HepG2 (cell line): ENCODE measurements at regions not wholly inside any gene's neighbourhood (a gene's known extent, or its start where the extent isn't known, plus 50 kb on each side); places are given as distances from the start of the nearest gene placed in this dataset.

Experiments
- ATAC-seq: fragments of 200-7000 bp; cut with Tn5 transposase; 3 replicates; pipeline ENCODE4 v1.9.1; 2020; ENCODE audit warnings: mild to moderate bottlenecking, moderate library complexity
- BruUV-seq: library from RNA; stranded (reverse); fragments of 400-500 nt; replicated peaks from 2 replicates; lab custom pipeline; 2021; lab: Mats Ljungman, UMichigan
- CTCF ChIA-PET: fragments of 300-600 bp; formaldehyde crosslinking; extraction: SDS; loops from one replicate; lab custom pipeline; 2021; ENCODE audit warnings: low total read pairs, inconsistent platforms, low intra/inter-chr PET ratio; lab: Yijun Ruan, JAX
- POLR2A ChIA-PET: fragments of 350-600 bp; sonication (Branson Sonifier 250); formaldehyde crosslinking; loops from one replicate; lab custom pipeline; 2020; ENCODE audit warnings: antibody characterized with exemption, inconsistent platforms; lab: Yijun Ruan, JAX
- DNase-seq: peaks from one replicate; pipeline ENCODE4 v3.0.0-alpha.2; 2015; ENCODE audit warnings: low spot score
- FAIRE-seq: peaks from 3 replicates; lab custom pipeline; 2011; peaks lifted over from hg19 to GRCh38; lab: Jason Lieb, UNC
- H2AFZ ChIP-seq: one replicate; pipeline ENCODE4 v1.6.1; 2011; ENCODE audit warnings: low read length, inconsistent platforms
- H3K27ac ChIP-seq: fragments of 300-600 bp; 3 replicates; pipeline ENCODE4 v1.8.0; 2011; ENCODE audit warnings: mixed run types, mild to moderate bottlenecking, mixed read lengths, low read length, inconsistent platforms; ENCODE audit not compliant: insufficient read depth; ENCODE audit errors: extremely low read length
- H3K27me3 ChIP-seq, 2 experiments: fragments of 200-600 bp in 1 of 2; 2 replicates in 1 of 2; 3 replicates in 1 of 2; pipeline versions ENCODE4 v1.6.0 to v1.8.0; 2011; ENCODE audit warnings: low read length in 2 of 2, mild to moderate bottlenecking in 2 of 2, moderate library complexity in 2 of 2, inconsistent platforms in 1 of 2; ENCODE audit not compliant: insufficient read depth in 2 of 2, control insufficient read depth in 1 of 2
- H3K36me3 ChIP-seq, 2 experiments: fragments of 200-600 bp in 1 of 2; replicated peaks in 1 of 2; 2 replicates in 1 of 2; 3 replicates in 1 of 2; pipeline versions ENCODE4 v1.5.1 to v1.8.0; 2011; ENCODE audit warnings: low read length in 2 of 2, inconsistent platforms in 1 of 2; ENCODE audit not compliant: insufficient read depth in 2 of 2, control insufficient read depth in 1 of 2
- H3K4me1 ChIP-seq: 2 replicates; pipeline ENCODE4 v1.5.1; 2012; ENCODE audit warnings: low read length, inconsistent platforms; ENCODE audit not compliant: insufficient read depth
- H3K4me2 ChIP-seq: 2 replicates; pipeline ENCODE4 v1.6.0; 2011; ENCODE audit warnings: low read depth, low read length, inconsistent platforms
- H3K4me3 ChIP-seq, 3 experiments: fragments of 200-600 bp in 1 of 3; sonication (generic), shearing (Covaris generic) in 1 of 3; replicated peaks in 1 of 3; 2 replicates each; pipeline ENCODE4 v1.5.1; 2011 to 2016; ENCODE audit warnings: low read length in 3 of 3, inconsistent platforms in 2 of 3, low read depth in 2 of 3, mild to moderate bottlenecking in 2 of 3, control low read depth in 1 of 3, mixed read lengths in 1 of 3; ENCODE audit not compliant: insufficient read depth in 1 of 3
- H3K79me2 ChIP-seq: one replicate; pipeline ENCODE4 v1.6.1; 2011; ENCODE audit warnings: low read length, inconsistent platforms; ENCODE audit not compliant: insufficient read depth
- H3K9ac ChIP-seq: 2 replicates; pipeline ENCODE4 v1.6.0; 2011; ENCODE audit warnings: mild to moderate bottlenecking, low read depth, low read length, inconsistent platforms; ENCODE audit not compliant: insufficient read depth
- H3K9me3 ChIP-seq: 2 replicates; pipeline ENCODE4 v1.5.1; 2012; ENCODE audit warnings: mild to moderate bottlenecking, low read length
- H4K20me1 ChIP-seq: 2 replicates; pipeline ENCODE4 v1.6.0; 2011; ENCODE audit warnings: inconsistent platforms, mild to moderate bottlenecking, low read length, moderate library complexity; ENCODE audit not compliant: insufficient read depth
- ARHGAP35 ChIP-seq: sonication (generic); formaldehyde crosslinking; IDR thresholded peaks from 2 replicates; pipeline ENCODE4 v1.9.0; 2022; ENCODE audit warnings: mild to moderate bottlenecking, inconsistent platforms, moderate library complexity, missing genetic modification reagents, borderline replicate concordance
- DMTF1 ChIP-seq: sonication (generic); formaldehyde crosslinking; IDR thresholded peaks from 2 replicates; pipeline ENCODE4 v1.4.0; 2020; ENCODE audit warnings: mild to moderate bottlenecking, missing genetic modification reagents
- FOXM1 ChIP-seq: sonication (generic); formaldehyde crosslinking; IDR thresholded peaks from 2 replicates; pipeline ENCODE4 v1.5.0; 2020; ENCODE audit warnings: missing genetic modification reagents
- MAFF ChIP-seq: IDR thresholded peaks from 2 replicates; pipeline ENCODE4 v1.6.1; 2011; ENCODE audit warnings: low read depth, low read length, improper control_type of control experiment
- MIXL1 ChIP-seq: IDR thresholded peaks from 2 replicates; pipeline ENCODE4 v1.6.1; 2016
- NPAS2 ChIP-seq: sonication (generic); formaldehyde crosslinking; IDR thresholded peaks from 2 replicates; pipeline ENCODE4 v1.8.0; 2022; ENCODE audit warnings: mild to moderate bottlenecking, missing genetic modification reagents, borderline replicate concordance
- SIX4 ChIP-seq: sonication (generic); formaldehyde crosslinking; IDR thresholded peaks from 2 replicates; pipeline ENCODE4 v1.4.0; 2020; ENCODE audit warnings: missing genetic modification reagents
- TBP ChIP-seq: sonication (generic); formaldehyde crosslinking; IDR thresholded peaks from 2 replicates; pipeline ENCODE4 v1.5.0; 2020; ENCODE audit warnings: missing genetic modification reagents
- ZFP90 ChIP-seq: sonication (generic); formaldehyde crosslinking; IDR thresholded peaks from 2 replicates; pipeline ENCODE4 v1.8.0; 2022; ENCODE audit warnings: missing genetic modification reagents, mild to moderate bottlenecking, inconsistent platforms, borderline replicate concordance
- ZMYM2 ChIP-seq: sonication (generic); formaldehyde crosslinking; IDR thresholded peaks from 2 replicates; pipeline ENCODE4 v1.8.0; 2022; ENCODE audit warnings: mild to moderate bottlenecking, missing genetic modification reagents
- ZNF138 ChIP-seq: sonication (generic); formaldehyde crosslinking; IDR thresholded peaks from 2 replicates; pipeline ENCODE4 v1.5.0; 2020; ENCODE audit warnings: mild to moderate bottlenecking, low read depth, missing genetic modification reagents
- ZNF382 ChIP-seq: sonication (generic); formaldehyde crosslinking; IDR thresholded peaks from 2 replicates; pipeline ENCODE4 v1.5.0; 2020; ENCODE audit warnings: missing genetic modification reagents, mild to moderate bottlenecking, borderline replicate concordance
- ZNF567 ChIP-seq: sonication (generic); formaldehyde crosslinking; IDR thresholded peaks from 2 replicates; pipeline ENCODE4 v1.8.1; 2023; ENCODE audit warnings: mild to moderate bottlenecking, missing genetic modification reagents, borderline replicate concordance
- ZNF576 ChIP-seq: sonication (generic); formaldehyde crosslinking; IDR thresholded peaks from 2 replicates; pipeline ENCODE4 v1.4.0; 2020; ENCODE audit warnings: mild to moderate bottlenecking, missing genetic modification reagents
- ZNF577 ChIP-seq: sonication (generic); formaldehyde crosslinking; IDR thresholded peaks from 2 replicates; pipeline ENCODE4 v1.4.0; 2020; ENCODE audit warnings: mild to moderate bottlenecking, low read depth, missing genetic modification reagents, borderline replicate concordance
- ZNF609 ChIP-seq: sonication (generic); formaldehyde crosslinking; IDR thresholded peaks from 2 replicates; pipeline ENCODE4 v1.4.0; 2020; ENCODE audit warnings: mild to moderate bottlenecking, missing genetic modification reagents, borderline replicate concordance
- ZNF7 ChIP-seq: IDR thresholded peaks from 2 replicates; pipeline ENCODE4 v1.6.1; 2016; ENCODE audit warnings: missing biosample characterization, missing genetic modification reagents
- ZNF839 ChIP-seq: sonication (generic); formaldehyde crosslinking; IDR thresholded peaks from 2 replicates; pipeline ENCODE4 v1.4.0; 2020; ENCODE audit warnings: missing genetic modification reagents, mild to moderate bottlenecking, borderline replicate concordance
- WGBS: methylation state at CpG from one replicate; pipeline ENCODE4 v1.1.6; 2017; ENCODE audit warnings: low lambda C conversion rate; 5-methylcytosine and 5-hydroxymethylcytosine counted together
- in situ Hi-C: cut with HindIII; loops from 2 replicates; pipeline ENCODE4 v1.10.0; 2017; ENCODE audit warnings: low pct_unique_long_range_greater_than_20kb; ENCODE audit not compliant: extremely low pct_ligation_motif_present
- intact Hi-C: fragments of 100-400 bp; cut with micrococcal nuclease; formaldehyde crosslinking; loops from one replicate; pipeline ENCODE4 v1.10.0; 2022; ENCODE audit not compliant: unreplicated experiment

GRCh38 chr2:51145761-51146160, 113.8 kb upstream of the NRXN1 start (continued):
- TF ChIP-seq MAFF (no peak), NPAS2 (CRISPR knock-in tag) (no peak), ARHGAP35 (CRISPR knock-in tag) (no peak), ZNF609 (CRISPR knock-in tag) (no peak), ZNF567 (CRISPR knock-in tag) (no peak), ZMYM2 (CRISPR knock-in tag) (no peak), FOXM1 (CRISPR knock-in tag) (no peak), ZNF576 (no peak)
- TF ChIP-seq, all 625 proteins: peak for 0

- Histone ChIP-seq H4K20me1 (no peaks in the 10 kb centered on the region), H3K4me2 (no peak overlapping the region), H3K27ac (no peak overlapping the region), H3K9ac (no peak overlapping the region), H3K4me1 (no peaks in the 10 kb centered on the region), H3K27me3 (no peaks in the 10 kb centered on the region), H3K9me3 (peaks cover 58% of the 10 kb centered on the region), H3K36me3 (no peaks in the 10 kb centered on the region), H3K4me3 (no peak overlapping the region), H3K79me2 (no peaks in the 10 kb centered on the region), H2AFZ (no peak overlapping the region)
- in situ Hi-C loops (no loop called here), intact Hi-C loops (loop anchor here (10.0 kb wide), 1 partner anchor 1274 kb away; no protein-coding TSS in a partner anchor)
- ATAC-seq (no peak), DNase-seq (no peak), FAIRE-seq (no peak)
- POLR2A ChIA-PET, result no interaction called here
- no TSS peak for BruUV-seq
- 3% methylated on average over 3 of the region's 3 CpGs for WGBS
- CTCF ChIA-PET, result no interaction called here
- TF ChIP-seq ZNF839 (CRISPR knock-in tag) (no peak), ZFP90 (CRISPR knock-in tag) (no peak), TBP (CRISPR knock-in tag) (no peak), ZNF577 (no peak), ZNF7 (CRISPR knock-in tag) (no peak), ZNF138 (no peak), ZNF382 (CRISPR knock-in tag) (no peak), DMTF1 (no peak), MIXL1 (CRISPR knock-in tag) (no peak), SIX4 (no peak)
These were observed 88.9 kb upstream of the NRXN1 start for GRCh38 chr2:51120754-51121280.
